Endometrial microvascular endothelial cells (primary cell): ENCODE measurements at regions not wholly inside any gene's neighbourhood (a gene's known extent, or its start where the extent isn't known, plus 50 kb on each side); places are given as distances from the start of the nearest gene placed in this dataset.
"Not testable (repeated sequence)": the region's sequence is repeated elsewhere in the genome, so short reads cannot be mapped to it uniquely, and the experiment has no call there.

Experiments used
- in situ Hi-C: cut with HindIII; loops from 2 replicates; pipeline ENCODE4 v1.10.0; 2017; ENCODE audit warnings: low sequenced_read_pairs, low pct_unique_long_range_greater_than_20kb; ENCODE audit errors: inconsistent ontology term

- in situ Hi-C loops, result no loop called here
Observed at GRCh38 chr10:9957351-9957750, 1060.3 kb upstream of the CELF2 start.

- in situ Hi-C loops, result not testable (repeated sequence)
Observed at GRCh38 chr10:9957876-9958275, 1059.8 kb upstream of the CELF2 start.

- in situ Hi-C loops, result no loop called here
Observed at GRCh38 chr10:9965341-9965740, 1052.3 kb upstream of the CELF2 start.

GRCh38 chr10:9986786-9987185, 1030.9 kb upstream of the CELF2 start:
- in situ Hi-C loops, result no loop called here

GRCh38 chr10:9987197-9987596, 1030.5 kb upstream of the CELF2 start:
- in situ Hi-C loops, result no loop called here

GRCh38 chr10:9992661-9993060, 1025.0 kb upstream of the CELF2 start:
- in situ Hi-C loops, result no loop called here

- in situ Hi-C loops, result no loop called here
Observed at GRCh38 chr10:9994131-9994530, 1023.5 kb upstream of the CELF2 start.

GRCh38 chr10:9999627-10000026, 1018.0 kb upstream of the CELF2 start:
- in situ Hi-C loops, result no loop called here

- in situ Hi-C loops, result no loop called here
Observed at GRCh38 chr10:10007957-10008356, 1009.7 kb upstream of the CELF2 start.

- in situ Hi-C loops, result no loop called here
Observed at GRCh38 chr10:10010397-10010796, 1007.3 kb upstream of the CELF2 start.

- in situ Hi-C loops, result no loop called here
Observed at GRCh38 chr10:10014846-10015245, 1002.8 kb upstream of the CELF2 start.

GRCh38 chr10:10017716-10018115, 1000.0 kb upstream of the CELF2 start:
- in situ Hi-C loops, result no loop called here

GRCh38 chr10:10020945-10021344, 996.7 kb upstream of the CELF2 start:
- in situ Hi-C loops, result no loop called here

- in situ Hi-C loops, result no loop called here
Observed at GRCh38 chr10:10032991-10033390, 984.7 kb upstream of the CELF2 start.

GRCh38 chr10:10038348-10038747, 979.3 kb upstream of the CELF2 start:
- in situ Hi-C loops, result no loop called here

GRCh38 chr10:10039595-10039994, 978.1 kb upstream of the CELF2 start:
- in situ Hi-C loops, result no loop called here

GRCh38 chr10:10043083-10043482, 974.6 kb upstream of the CELF2 start:
- in situ Hi-C loops, result no loop called here

- in situ Hi-C loops, result no loop called here
Observed at GRCh38 chr10:10044922-10045764, 972.5 kb upstream of the CELF2 start.

- in situ Hi-C loops, result no loop called here
Observed at GRCh38 chr10:10045765-10046028, 972.0 kb upstream of the CELF2 start.

GRCh38 chr10:10047426-10047825, 970.2 kb upstream of the CELF2 start:
- in situ Hi-C loops, result no loop called here

- in situ Hi-C loops, result no loop called here
Observed at GRCh38 chr10:10053051-10053450, 964.6 kb upstream of the CELF2 start.
